ENCODE measurements at regions not wholly inside any gene's neighbourhood (a gene's known extent, or its start where the extent isn't known, plus 50 kb on each side); places are given as distances from the start of the nearest gene placed in this dataset.
"Not testable (repeated sequence)": the region's sequence is repeated elsewhere in the genome, so short reads cannot be mapped to it uniquely, and the experiment has no call there.

- no peak for DNase-seq
These were observed 92.7 kb upstream of the C1orf174 start for GRCh38 chr1:3992746-3993145.

GRCh38 chr1:3993619-3994375 is 93.7 kb upstream of the C1orf174 start:
- no peak for DNase-seq

GRCh38 chr1:3995141-3995780 is 95.2 kb upstream of the C1orf174 start:
- DNase-seq = no peak

GRCh38 chr1:3996846-3997705 is 97.0 kb upstream of the C1orf174 start:
- no peak for DNase-seq

- no peak for DNase-seq
These were observed 98.0 kb upstream of the C1orf174 start for GRCh38 chr1:3998086-3998485.

- not testable (repeated sequence) for DNase-seq
These were observed 99.4 kb upstream of the C1orf174 start for GRCh38 chr1:3999514-3999913.

- DNase-seq = no peak
These were observed 100.1 kb upstream of the C1orf174 start for GRCh38 chr1:3999941-4000735.

GRCh38 chr1:4000811-4001251 is 100.8 kb upstream of the C1orf174 start:
- DNase-seq = peak; percentile 27

GRCh38 chr1:4001461-4001860 is 101.4 kb upstream of the C1orf174 start:
- no peak for DNase-seq

GRCh38 chr1:4002061-4002521 is 102.0 kb upstream of the C1orf174 start:
- DNase-seq = no peak

- no peak for DNase-seq
These were observed 102.7 kb upstream of the C1orf174 start for GRCh38 chr1:4002741-4003140.

- DNase-seq = no peak
These were observed 103.9 kb upstream of the C1orf174 start for GRCh38 chr1:4003846-4004505.

- DNase-seq = no peak
These were observed 104.8 kb upstream of the C1orf174 start for GRCh38 chr1:4004635-4005430.

GRCh38 chr1:4005431-4005830 is 105.4 kb upstream of the C1orf174 start:
- no peak for DNase-seq

- DNase-seq = no peak
These were observed 106.8 kb upstream of the C1orf174 start for GRCh38 chr1:4006676-4007374.

- no peak for DNase-seq
These were observed 110.2 kb upstream of the C1orf174 start for GRCh38 chr1:4010284-4010683.

- DNase-seq = no peak
These were observed 110.9 kb upstream of the C1orf174 start for GRCh38 chr1:4010814-4011605.

- no peak for DNase-seq
These were observed 116.5 kb upstream of the C1orf174 start for GRCh38 chr1:4016351-4017130.

Measured in right kidney (tissue), 1 donor.